PC-9 (cell line): ENCODE measurements at regions not wholly inside any gene's neighbourhood (a gene's known extent, or its start where the extent isn't known, plus 50 kb on each side); places are given as distances from the start of the nearest gene placed in this dataset.

Experiments used
- BruUV-seq: library from RNA; stranded (reverse); fragments of 400-500 nt; replicated peaks from 2 replicates; lab custom pipeline; 2021; lab: Mats Ljungman, UMichigan
- CTCF ChIA-PET: fragments of 300-600 bp; sonication (Branson Sonifier 250); formaldehyde crosslinking; loops from one replicate; lab custom pipeline; 2022; ENCODE audit warnings: antibody characterized with exemption; lab: Charles Lee
- POLR2A ChIA-PET: fragments of 300-600 bp; sonication (Branson Sonifier 250); formaldehyde crosslinking; loops from one replicate; lab custom pipeline; 2022; ENCODE audit warnings: antibody characterized with exemption; ENCODE audit not compliant: unreplicated experiment; lab: Charles Lee
- DNase-seq, 2 experiments: peaks; one replicate each; pipeline versions ENCODE4 v3.0.0 to v3.0.0-alpha.2; 2015 to 2022; ENCODE audit warnings: mixed read lengths in 1 of 2
- H2AFZ ChIP-seq: fragments of 200-600 bp; sonication (generic); 2 replicates; pipeline ENCODE4 v1.8.1; 2017; ENCODE audit warnings: antibody characterized with exemption
- H3F3A ChIP-seq: fragments of 200-600 bp; sonication (generic); 2 replicates; pipeline ENCODE4 v1.8.1; 2017; ENCODE audit warnings: antibody characterized with exemption, mild to moderate bottlenecking, low read depth; ENCODE audit not compliant: insufficient read depth
- H3K27ac ChIP-seq: fragments of 200-600 bp; sonication (generic); 2 replicates; pipeline ENCODE4 v1.6.1; 2016; ENCODE audit warnings: mixed run types
- H3K27me3 ChIP-seq: fragments of 200-600 bp; sonication (generic); 2 replicates; pipeline ENCODE4 v1.6.1; 2016; ENCODE audit warnings: low read depth, mixed run types; ENCODE audit not compliant: insufficient read depth
- H3K36me3 ChIP-seq: fragments of 200-600 bp; sonication (generic); 2 replicates; pipeline ENCODE4 v1.6.1; 2016; ENCODE audit warnings: low read depth, mixed run types
- H3K4me1 ChIP-seq: fragments of 200-600 bp; sonication (generic); replicated peaks from 2 replicates; pipeline ENCODE4 v1.6.1; 2016; ENCODE audit warnings: mixed run types; ENCODE audit not compliant: insufficient read depth
- H3K4me2 ChIP-seq: fragments of 200-600 bp; sonication (generic); 2 replicates; pipeline ENCODE4 v1.6.1; 2017; ENCODE audit warnings: mixed run types
- H3K4me3 ChIP-seq: fragments of 200-600 bp; sonication (generic); 2 replicates; pipeline ENCODE4 v1.6.1; 2016; ENCODE audit warnings: mixed run types
- H3K79me2 ChIP-seq: fragments of 200-600 bp; sonication (generic); 2 replicates; pipeline ENCODE4 v1.6.1; 2017; ENCODE audit warnings: low read depth, mixed run types
- H3K9me2 ChIP-seq: fragments of 200-600 bp; sonication (generic); 2 replicates; pipeline ENCODE4 v1.8.1; 2017; ENCODE audit warnings: mild to moderate bottlenecking; ENCODE audit not compliant: insufficient read depth
- H3K9me3 ChIP-seq: fragments of 200-600 bp; sonication (generic); 2 replicates; pipeline ENCODE4 v1.8.1; 2016; ENCODE audit warnings: low read depth; ENCODE audit not compliant: insufficient read depth
- H4K20me1 ChIP-seq: fragments of 200-600 bp; sonication (generic); 2 replicates; pipeline ENCODE4 v1.8.1; 2017; ENCODE audit not compliant: insufficient read depth
- CTCF ChIP-seq: fragments of 200-600 bp; sonication (generic); conservative IDR thresholded peaks from 2 replicates; pipeline ENCODE4 v1.6.1; 2017; ENCODE audit warnings: mixed run types, antibody characterized with exemption, mild to moderate bottlenecking, moderate library complexity
- EZH2 ChIP-seq: fragments of 200-600 bp; sonication (generic); IDR thresholded peaks from 2 replicates; pipeline ENCODE4 v1.8.0; 2017; ENCODE audit warnings: antibody characterized with exemption, low read depth
- intact Hi-C: fragments of 100-400 bp; cut with micrococcal nuclease; formaldehyde crosslinking; loops from one replicate; pipeline ENCODE4 v1.10.0; 2022; ENCODE audit not compliant: unreplicated experiment

- H3K36me3 ChIP-seq, result no peaks in the 10 kb centered on the region
- H3K27ac ChIP-seq, result no peak overlapping the region
- no peak for TF ChIP-seq CTCF
- TF ChIP-seq EZH2, result no peak
- no peaks in the 10 kb centered on the region for H3K9me3 ChIP-seq
- no peak overlapping the region for H2AFZ ChIP-seq
- no peaks in the 10 kb centered on the region for H3K9me2 ChIP-seq
- CTCF ChIA-PET, result no interaction called here
- intact Hi-C loops, result no loop called here
- no peak overlapping the region for H3K4me3 ChIP-seq
- no peak for DNase-seq
- no TSS peak for BruUV-seq
- no peak overlapping the region for H3K4me2 ChIP-seq
- POLR2A ChIA-PET, result no interaction called here
- peaks cover 96% of the 10 kb centered on the region for H3K27me3 ChIP-seq
- H3K79me2 ChIP-seq, result no peaks in the 10 kb centered on the region
- no peaks in the 10 kb centered on the region for H3K4me1 ChIP-seq
- H3F3A ChIP-seq, result no peaks in the 10 kb centered on the region
- H4K20me1 ChIP-seq, result no peaks in the 10 kb centered on the region
Measured at GRCh38 chr9:113687107-113687679, 188.9 kb upstream of the ZNF618 start.

GRCh38 chr9:113687680-113688371 lies 188.3 kb upstream of the ZNF618 start:
- Histone ChIP-seq H3K9me3 (no peaks in the 10 kb centered on the region), H3K4me3 (no peak overlapping the region), H3K27me3 (peaks cover 95% of the 10 kb centered on the region), H4K20me1 (no peaks in the 10 kb centered on the region), H3K4me1 (no peaks in the 10 kb centered on the region), H3K36me3 (no peaks in the 10 kb centered on the region), H2AFZ (no peak overlapping the region), H3K79me2 (no peaks in the 10 kb centered on the region), H3K27ac (no peak overlapping the region), H3K4me2 (no peak overlapping the region), H3F3A (no peaks in the 10 kb centered on the region), H3K9me2 (no peaks in the 10 kb centered on the region)
- intact Hi-C loops, result no loop called here
- no TSS peak for BruUV-seq
- ChIA-PET CTCF (no interaction called here), POLR2A (no interaction called here)
- DNase-seq, result no peak
- TF ChIP-seq CTCF, result no peak
- no peak for TF ChIP-seq EZH2

DNA sequence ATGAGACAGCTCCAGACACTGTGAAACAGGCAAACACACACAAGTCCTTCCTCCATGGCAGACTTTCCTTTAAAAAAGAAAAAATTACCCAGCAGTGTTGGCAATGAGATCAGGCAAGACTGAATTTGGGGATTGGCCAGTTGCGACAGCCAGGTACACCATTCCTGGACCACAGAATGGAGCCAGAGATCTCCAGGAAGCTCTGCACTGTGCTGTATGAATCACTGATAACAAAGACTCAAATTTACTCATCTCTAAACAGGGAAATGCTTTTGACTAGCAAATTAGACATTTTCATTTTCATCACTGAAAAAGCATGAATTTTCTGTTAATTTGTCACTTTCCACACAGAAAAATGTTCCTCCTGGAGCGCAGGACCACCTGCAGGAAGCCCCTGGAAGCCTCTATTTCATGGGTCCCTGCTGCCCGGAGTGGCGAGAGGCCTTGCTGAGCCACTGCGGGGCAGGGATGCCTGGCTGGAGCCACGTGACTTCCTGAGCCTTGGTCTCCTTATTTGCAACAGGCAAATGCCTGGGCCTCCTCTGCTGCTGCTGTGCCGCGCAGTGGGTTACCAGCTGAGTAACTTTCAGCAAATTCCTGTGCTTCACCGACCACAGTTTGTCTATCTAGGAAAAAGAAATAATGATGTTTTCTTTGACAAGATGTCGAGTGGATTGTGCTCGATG lies 185.9 kb upstream of the ZNF618 start:
- Histone ChIP-seq H3K4me2 (no peak overlapping the region), H3F3A (no peaks in the 10 kb centered on the region), H3K36me3 (no peaks in the 10 kb centered on the region), H3K27ac (no peak overlapping the region), H4K20me1 (no peaks in the 10 kb centered on the region), H3K4me1 (no peaks in the 10 kb centered on the region), H3K9me3 (no peaks in the 10 kb centered on the region), H3K4me3 (no peak overlapping the region), H3K79me2 (no peaks in the 10 kb centered on the region), H3K9me2 (no peaks in the 10 kb centered on the region), H3K27me3 (peaks cover 89% of the 10 kb centered on the region), H2AFZ (no peak overlapping the region)
- intact Hi-C loops, result no loop called here
- TF ChIP-seq CTCF, result no peak
- no peak for TF ChIP-seq EZH2
- no peak for DNase-seq
- BruUV-seq, result no TSS peak
- POLR2A ChIA-PET, result no interaction called here
- CTCF ChIA-PET, result interaction anchor here (0.6 kb wide), 1 partner anchor 15 kb away, joined by 7 read pairs; no protein-coding TSS in a partner anchor
